ENCODE measurements at regions not wholly inside any gene's neighbourhood (a gene's known extent, or its start where the extent isn't known, plus 50 kb on each side); places are given as distances from the start of the nearest gene placed in this dataset.
"Not testable (repeated sequence)": the region's sequence is repeated elsewhere in the genome, so short reads cannot be mapped to it uniquely, and the experiment has no call there.

GRCh38 chrX:88202149-88202548, 544.9 kb upstream of the CPXCR1 start:
- no peak for TF ChIP-seq CTCF (IDR thresholded peaks at IDR 0.05)
- Histone ChIP-seq H3K4me1 (no peaks in the 10 kb centered on the region), H3K27ac (no peak overlapping the region), H3K36me3 (ENCODE audit: insufficient read depth in 1 of 2, low read depth in 1 of 2) (no peaks in the 10 kb centered on the region), H3K9me3 (no peaks in the 10 kb centered on the region), H3K4me3 (no peak overlapping the region), H3K27me3 (ENCODE audit: insufficient read depth in 3 of 3, low read length in 2 of 3) (no peaks in the 10 kb centered on the region)
- no peak for ATAC-seq
- DNase-seq, result no peak
- 51 to 90% (median 76%) methylated on average over 2 of the region's 2 CpGs for WGBS, 3 donors
- intact Hi-C loops (cut with DNase I), result no loop called here

DNA sequence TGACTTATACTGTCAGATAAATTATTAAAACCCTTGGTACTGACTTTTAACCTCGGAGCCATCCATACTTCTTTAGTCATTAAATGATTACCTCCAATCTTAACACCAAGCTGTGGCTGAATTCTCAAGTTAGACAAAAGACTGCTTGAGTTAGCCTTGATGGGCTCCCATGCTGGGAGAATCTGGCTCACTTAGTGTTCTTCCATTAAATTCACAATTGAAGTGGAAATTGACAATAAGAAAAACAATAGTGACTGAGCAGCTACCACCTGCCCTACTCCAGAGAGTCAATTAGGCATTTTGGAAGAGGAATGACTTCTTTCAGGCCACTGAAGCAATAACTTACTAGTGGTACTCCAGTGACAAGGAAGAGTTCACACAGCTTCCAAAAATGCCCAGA, 503.0 kb upstream of the CPXCR1 start:
- DNase-seq (no peak), ATAC-seq (no peak)
- Histone ChIP-seq H3K27me3 (ENCODE audit: insufficient read depth in 3 of 3, low read length in 2 of 3) (no peaks in the 10 kb centered on the region), H3K36me3 (ENCODE audit: insufficient read depth in 1 of 2, low read depth in 1 of 2) (no peaks in the 10 kb centered on the region), H3K27ac (no peak overlapping the region), H3K9me3 (no peaks in the 10 kb centered on the region), H3K4me1 (no peaks in the 10 kb centered on the region), H3K4me3 (no peak overlapping the region)
- intact Hi-C loops (cut with DNase I), result no loop called here
- no peak for TF ChIP-seq CTCF (IDR thresholded peaks at IDR 0.05)
- 43 to 45% (median 44%) methylated on average over 1 of the region's 1 CpG for WGBS, 3 donors

DNA sequence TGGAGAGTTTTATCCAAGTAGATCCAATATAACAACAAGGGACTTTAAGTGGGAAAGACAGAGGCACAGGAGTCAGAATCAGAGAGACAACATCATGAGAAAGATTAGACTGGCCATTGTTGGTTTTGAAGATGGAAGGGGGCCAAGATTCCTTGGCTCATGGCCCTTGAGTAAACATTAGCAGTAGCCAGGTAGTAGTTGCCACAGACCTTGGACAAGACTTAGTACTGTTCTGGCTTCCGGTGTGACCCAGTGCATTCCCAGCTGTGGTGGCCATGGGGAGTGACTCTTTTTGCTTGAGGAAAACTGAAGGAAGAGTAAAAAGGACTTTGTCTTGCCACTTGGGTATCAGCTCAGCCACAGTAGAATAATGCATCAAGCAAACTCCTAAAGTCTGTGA, 462.2 kb upstream of the CPXCR1 start:
- 60 to 90% (median 63%) methylated on average over 1 of the region's 1 CpG for WGBS, 3 donors
- DNase-seq, result no peak
- Histone ChIP-seq H3K9me3 (no peaks in the 10 kb centered on the region), H3K27ac (no peak overlapping the region), H3K27me3 (ENCODE audit: insufficient read depth in 3 of 3, low read length in 2 of 3) (no peaks in the 10 kb centered on the region), H3K4me3 (no peak overlapping the region), H3K36me3 (ENCODE audit: insufficient read depth in 1 of 2, low read depth in 1 of 2) (no peaks in the 10 kb centered on the region), H3K4me1 (no peaks in the 10 kb centered on the region)
- TF ChIP-seq CTCF (IDR thresholded peaks at IDR 0.05), result no peak
- no peak for ATAC-seq
- intact Hi-C loops (cut with DNase I), result no loop called here

DNA sequence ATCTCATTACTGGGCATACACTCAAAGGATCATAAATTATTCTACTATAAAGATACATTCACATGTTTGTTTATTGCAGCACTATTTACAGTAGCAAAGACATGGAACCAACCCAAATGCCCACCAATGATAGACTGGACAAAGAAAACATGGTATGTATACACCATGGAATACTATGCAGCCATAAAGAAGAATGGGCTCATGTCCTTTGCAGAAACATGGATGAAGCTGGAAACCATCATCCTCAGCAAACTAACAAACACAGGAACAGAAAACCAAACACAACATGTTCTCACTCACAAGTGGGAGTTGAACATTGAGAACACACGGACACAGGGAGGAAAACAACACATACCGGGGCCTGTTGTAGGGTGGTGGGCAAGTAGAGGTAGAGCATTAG, 433.1 kb upstream of the CPXCR1 start:
- H3K9me3 ChIP-seq; H3K4me3 ChIP-seq; H3K27ac ChIP-seq; H3K36me3 ChIP-seq (ENCODE audit: insufficient read depth in 1 of 2, low read depth in 1 of 2); intact Hi-C loops (cut with DNase I); DNase-seq; H3K27me3 ChIP-seq (ENCODE audit: insufficient read depth in 3 of 3, low read length in 2 of 3); ATAC-seq; H3K4me1 ChIP-seq: not testable (repeated sequence)
- 89 to 93% (median 90%) methylated on average over 2 of the region's 2 CpGs for WGBS, 3 donors

- Histone ChIP-seq H3K9me3 (no peaks in the 10 kb centered on the region), H3K4me3 (no peak overlapping the region), H3K36me3 (ENCODE audit: insufficient read depth in 1 of 2, low read depth in 1 of 2) (no peaks in the 10 kb centered on the region), H3K4me1 (no peaks in the 10 kb centered on the region), H3K27me3 (ENCODE audit: insufficient read depth in 3 of 3, low read length in 2 of 3) (peaks cover 0 to 3% (median 0%) of the 10 kb centered on the region in 3 donors), H3K27ac (no peak overlapping the region)
- WGBS, 3 donors, result 61 to 76% (median 69%) methylated on average over 1 of the region's 1 CpG
- DNase-seq (no peak), ATAC-seq (no peak)
- no peak for TF ChIP-seq CTCF (IDR thresholded peaks at IDR 0.05)
- intact Hi-C loops (cut with DNase I), result no loop called here
These were observed 421.4 kb upstream of the CPXCR1 start for GRCh38 chrX:88325634-88326033.
